GM13977 (cell line): ENCODE measurements at regions not wholly inside any gene's neighbourhood (a gene's known extent, or its start where the extent isn't known, plus 50 kb on each side); places are given as distances from the start of the nearest gene placed in this dataset.

Source experiments
- DNase-seq: peaks from one replicate; pipeline ENCODE4 v3.0.0; 2012; ENCODE audit warnings: low spot score
- CTCF ChIP-seq: IDR thresholded peaks from 2 replicates; pipeline ENCODE4 v1.5.1; 2012; ENCODE audit warnings: mild to moderate bottlenecking, control low read depth; ENCODE audit not compliant: insufficient read depth; ENCODE audit errors: extremely low read depth, missing control alignments
- in situ Hi-C: fragments of 300-500 bp; cut with MboI; formaldehyde crosslinking; loops from one replicate; pipeline ENCODE4 v1.12.0; 2022; ENCODE audit warnings: low sequenced_read_pairs, low pct_unique_long_range_greater_than_20kb, mixed read lengths, inconsistent platforms; ENCODE audit not compliant: unreplicated experiment

GRCh38 chr2:217420854-217421253 is 561.0 kb upstream of the TNP1 start:
- in situ Hi-C loops = no loop called here
- TF ChIP-seq CTCF = no peak
- no peak for DNase-seq

- in situ Hi-C loops = no loop called here
- TF ChIP-seq CTCF = no peak
- DNase-seq = no peak
These were observed 559.3 kb upstream of the TNP1 start for GRCh38 chr2:217419055-217419671.

- no peak for DNase-seq
- in situ Hi-C loops = no loop called here
- no peak for TF ChIP-seq CTCF
These were observed 558.7 kb upstream of the TNP1 start for GRCh38 chr2:217418544-217418943.

GRCh38 chr2:217418090-217418489 is 558.2 kb upstream of the TNP1 start:
- in situ Hi-C loops = no loop called here
- no peak for TF ChIP-seq CTCF
- DNase-seq = no peak

- no peak for TF ChIP-seq CTCF
- DNase-seq = no peak
- in situ Hi-C loops = no loop called here
These were observed 557.7 kb upstream of the TNP1 start for GRCh38 chr2:217417536-217417935.

- in situ Hi-C loops = no loop called here
- TF ChIP-seq CTCF = no peak
- DNase-seq = peak; percentile 25
These were observed 555.5 kb upstream of the TNP1 start for GRCh38 chr2:217415316-217415715.

GRCh38 chr2:217414429-217414828 is 554.6 kb upstream of the TNP1 start:
- in situ Hi-C loops = no loop called here
- no peak for TF ChIP-seq CTCF
- DNase-seq = no peak
